ENCODE measurements at regions not wholly inside any gene's neighbourhood (a gene's known extent, or its start where the extent isn't known, plus 50 kb on each side); places are given as distances from the start of the nearest gene placed in this dataset.

DNA sequence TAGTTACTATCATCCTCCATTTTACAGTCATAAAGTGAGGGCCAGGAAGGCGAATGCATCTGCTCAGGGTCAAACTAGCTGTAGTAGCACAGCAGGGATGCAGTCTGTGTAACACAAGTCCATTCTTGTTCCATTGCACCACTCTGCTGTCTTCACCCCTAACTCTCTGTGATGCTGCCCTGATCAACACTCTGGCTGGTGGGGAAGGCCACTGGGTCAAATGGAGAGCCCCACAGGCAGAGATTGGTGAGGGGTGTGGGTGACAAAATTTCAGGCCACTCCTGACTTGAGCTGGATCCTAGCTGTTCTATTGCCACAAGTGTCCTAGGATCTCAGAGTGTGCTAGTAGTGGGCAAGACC is 136.5 kb downstream of the PJA1 start:
- no peak for TF ChIP-seq SP7 (tag by site-specific recombination; IDR thresholded peaks at IDR 0.05)
- no peak for TF ChIP-seq ZNF280D (tag by site-specific recombination; IDR thresholded peaks at IDR 0.05)
- no peak for TF ChIP-seq ZNF324 (tag by site-specific recombination; IDR thresholded peaks at IDR 0.05)
- no peak for TF ChIP-seq ZNF530 (tag by site-specific recombination; IDR thresholded peaks at IDR 0.05; ENCODE audit: low read depth)
- no peak for TF ChIP-seq SP2 (tag by site-specific recombination; IDR thresholded peaks at IDR 0.05)
- TF ChIP-seq, protein P1, sequence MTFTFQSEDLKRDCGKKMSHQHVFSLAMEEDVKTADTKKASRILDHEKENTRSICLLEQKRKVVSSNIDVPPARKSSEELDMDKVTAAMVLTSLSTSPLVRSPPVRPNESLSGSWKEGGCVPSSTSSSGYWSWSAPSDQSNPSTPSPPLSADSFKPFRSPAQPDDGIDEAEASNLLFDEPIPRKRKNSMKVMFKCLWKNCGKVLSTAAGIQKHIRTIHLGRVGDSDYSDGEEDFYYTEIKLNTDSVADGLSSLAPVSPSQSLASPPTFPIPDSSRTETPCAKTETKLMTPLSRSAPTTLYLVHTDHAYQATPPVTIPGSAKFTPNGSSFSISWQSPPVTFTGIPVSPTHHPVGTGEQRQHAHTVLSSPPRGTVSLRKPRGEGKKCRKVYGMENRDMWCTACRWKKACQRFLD (tag by site-specific recombination; IDR thresholded peaks at IDR 0.05) = no peak

Data from HEK293 (cell line).